Endothelial cell of umbilical vein (primary cell): ENCODE measurements at regions not wholly inside any gene's neighbourhood (a gene's known extent, or its start where the extent isn't known, plus 50 kb on each side); places are given as distances from the start of the nearest gene placed in this dataset.

Experiments used
- BruUV-seq: library from RNA; stranded (reverse); fragments of 400-500 nt; replicated peaks from 2 replicates; lab custom pipeline; 2021; lab: Mats Ljungman, UMichigan
- CTCF ChIA-PET: fragments of 300-600, 350-600 bp; sonication (Branson Sonifier 250); formaldehyde crosslinking; loops from one replicate; lab custom pipeline; 2021; ENCODE audit warnings: antibody characterized with exemption, inconsistent platforms; lab: Charles Lee
- POLR2A ChIA-PET: fragments of 300-600, 350-600 bp; sonication (Branson Sonifier 250); formaldehyde crosslinking; loops from one replicate; lab custom pipeline; 2021; ENCODE audit warnings: antibody characterized with exemption, inconsistent platforms; lab: Charles Lee
- DNase-seq: peaks from one replicate; pipeline ENCODE4 v3.0.0-alpha.2; 2011; ENCODE audit warnings: low read depth, low spot score
- FAIRE-seq: peaks from 2 replicates; lab custom pipeline; 2011; peaks lifted over from hg19 to GRCh38; lab: Jason Lieb, UNC
- H2AFZ ChIP-seq: 2 replicates; pipeline ENCODE4 v1.6.0; 2012; ENCODE audit warnings: low read depth, low read length, control low read depth, inconsistent platforms
- H3K27ac ChIP-seq: 2 replicates; pipeline ENCODE4 v1.5.1; 2011; ENCODE audit warnings: low read depth, mild to moderate bottlenecking, control low read depth, low read length, moderate library complexity; ENCODE audit not compliant: insufficient read depth
- H3K27me3 ChIP-seq, 2 experiments: 2 replicates each; pipeline versions ENCODE4 v1.6.0 to v1.6.1; 2011; ENCODE audit warnings: low read length in 2 of 2, mixed read lengths in 1 of 2; ENCODE audit not compliant: control insufficient read depth in 2 of 2, insufficient read depth in 2 of 2
- H3K36me3 ChIP-seq, 2 experiments: 2 replicates in 1 of 2; 3 replicates in 1 of 2; pipeline ENCODE4 v1.5.1; 2011; ENCODE audit warnings: low read length in 2 of 2, mild to moderate bottlenecking in 1 of 2, moderate library complexity in 1 of 2; ENCODE audit not compliant: control insufficient read depth in 2 of 2, insufficient read depth in 2 of 2; ENCODE audit errors: extremely low read depth in 1 of 2
- H3K4me1 ChIP-seq: 3 replicates; pipeline ENCODE4 v1.5.1; 2011; ENCODE audit warnings: mild to moderate bottlenecking, low read length; ENCODE audit not compliant: control insufficient read depth, insufficient read depth; ENCODE audit errors: extremely low read depth
- H3K4me2 ChIP-seq: 2 replicates; pipeline ENCODE4 v1.6.1; 2011; ENCODE audit warnings: low read length, control low read depth, mixed read lengths; ENCODE audit not compliant: insufficient read depth
- H3K4me3 ChIP-seq, 3 experiments: fragments of 200-600 bp in 1 of 3; sonication (generic), shearing (Covaris generic) in 1 of 3; replicated peaks in 1 of 3; 2 replicates each; pipeline ENCODE4 v1.5.1; 2011 to 2016; ENCODE audit warnings: control low read depth in 3 of 3, low read length in 3 of 3, mild to moderate bottlenecking in 2 of 3, inconsistent platforms in 1 of 3, low read depth in 1 of 3, moderate library complexity in 1 of 3; ENCODE audit not compliant: insufficient read depth in 1 of 3
- H3K79me2 ChIP-seq: 2 replicates; pipeline ENCODE4 v1.6.0; 2012; ENCODE audit warnings: low read length, inconsistent platforms; ENCODE audit not compliant: control insufficient read depth, insufficient read depth
- H3K9ac ChIP-seq: replicated peaks from 2 replicates; pipeline ENCODE3; 2011; ENCODE audit warnings: low read length, control low read depth; ENCODE audit not compliant: insufficient read depth; ENCODE audit errors: extremely low read depth
- H3K9me1 ChIP-seq: replicated peaks from 3 replicates; pipeline ENCODE4 v1.6.0; 2011; ENCODE audit warnings: mild to moderate bottlenecking, low read length; ENCODE audit not compliant: control insufficient read depth, insufficient read depth; ENCODE audit errors: extremely low read depth
- H3K9me3 ChIP-seq: replicated peaks from 2 replicates; pipeline ENCODE4 v1.5.1; 2012; ENCODE audit warnings: low read length, inconsistent platforms; ENCODE audit not compliant: control insufficient read depth, insufficient read depth
- H4K20me1 ChIP-seq: replicated peaks from 2 replicates; pipeline ENCODE3; 2011; ENCODE audit warnings: mild to moderate bottlenecking, low read length; ENCODE audit not compliant: control insufficient read depth, insufficient read depth; ENCODE audit errors: extremely low read depth
- EZH2 ChIP-seq: IDR thresholded peaks from 2 replicates; pipeline ENCODE4 v1.6.1; 2012; ENCODE audit warnings: borderline replicate concordance, low read depth, mild to moderate bottlenecking, moderate library complexity, low read length, inconsistent platforms; ENCODE audit not compliant: severe bottlenecking
- GATA2 ChIP-seq: IDR thresholded peaks from 2 replicates; pipeline ENCODE4 v1.7.0; 2011; ENCODE audit warnings: low read depth, mild to moderate bottlenecking, moderate library complexity, mixed read lengths, low read length; ENCODE audit not compliant: insufficient read length, insufficient read depth
- JUN ChIP-seq: IDR thresholded peaks from 2 replicates; pipeline ENCODE4 v1.6.1; 2011; ENCODE audit warnings: borderline replicate concordance, low read depth; ENCODE audit not compliant: insufficient read length, insufficient read depth
- MAX ChIP-seq: IDR thresholded peaks from 2 replicates; pipeline ENCODE4 v1.6.1; 2011; ENCODE audit not compliant: insufficient read depth, insufficient read length
- POLR2AphosphoS5 ChIP-seq: IDR thresholded peaks from 2 replicates; pipeline ENCODE4 v1.6.1; 2012; ENCODE audit warnings: low read depth, mild to moderate bottlenecking, control low read depth, low read length, moderate library complexity; ENCODE audit not compliant: insufficient read depth
- dilution Hi-C: fragments of 300-500 bp; cut with MboI; formaldehyde crosslinking; loops from one replicate; pipeline ENCODE4 v1.15.0; 2019; ENCODE audit warnings: low sequenced_read_pairs; ENCODE audit not compliant: extremely low pct_ligation_motif_present
- intact Hi-C: fragments of 100-400 bp; cut with micrococcal nuclease; formaldehyde crosslinking; loops from one replicate; pipeline ENCODE4 v1.10.0; 2022

GRCh38 chr12:59937148-59937547 lies 341.3 kb downstream of the SLC16A7 start:
- intact Hi-C loops: no loop called here
- no peaks in the 10 kb centered on the region for H4K20me1 ChIP-seq
- H2AFZ ChIP-seq: no peak overlapping the region
- no peaks in the 10 kb centered on the region for H3K9me1 ChIP-seq
- DNase-seq (no peak), FAIRE-seq (no peak)
- POLR2A ChIA-PET: no interaction called here
- no peaks in the 10 kb centered on the region for H3K9me3 ChIP-seq
- dilution Hi-C loops: no loop called here
- H3K27ac ChIP-seq: no peak overlapping the region
- H3K27me3 ChIP-seq: no peaks in the 10 kb centered on the region
- no TSS peak for BruUV-seq
- peaks cover 7% of the 10 kb centered on the region for H3K4me1 ChIP-seq
- no peaks in the 10 kb centered on the region for H3K36me3 ChIP-seq
- TF ChIP-seq GATA2: no peak
- TF ChIP-seq POLR2AphosphoS5: no peak
- H3K79me2 ChIP-seq: no peaks in the 10 kb centered on the region
- H3K9ac ChIP-seq: no peak overlapping the region
- CTCF ChIA-PET: no interaction called here
- no peak overlapping the region for H3K4me3 ChIP-seq
- no peak overlapping the region for H3K4me2 ChIP-seq

- no TSS peak for BruUV-seq
- intact Hi-C loops: no loop called here
- Histone ChIP-seq H3K27me3 (no peaks in the 10 kb centered on the region), H3K9ac (no peak overlapping the region), H3K4me1 (peaks cover 7% of the 10 kb centered on the region), H3K4me2 (no peak overlapping the region), H3K27ac (no peak overlapping the region), H3K4me3 (no peak overlapping the region), H3K9me1 (no peaks in the 10 kb centered on the region), H3K9me3 (no peaks in the 10 kb centered on the region), H2AFZ (no peak overlapping the region), H3K79me2 (no peaks in the 10 kb centered on the region), H4K20me1 (no peaks in the 10 kb centered on the region), H3K36me3 (no peaks in the 10 kb centered on the region)
- ChIA-PET CTCF (no interaction called here), POLR2A (no interaction called here)
- dilution Hi-C loops: no loop called here
- no peak for FAIRE-seq
- DNase-seq: no peak
- TF ChIP-seq MAX (no peak), EZH2 (no peak), JUN (no peak)
Observed at GRCh38 chr12:59938190-59938962, 342.5 kb downstream of the SLC16A7 start.
